ENCODE measurements at regions not wholly inside any gene's neighbourhood (a gene's known extent, or its start where the extent isn't known, plus 50 kb on each side); places are given as distances from the start of the nearest gene placed in this dataset.
"Not testable (repeated sequence)": the region's sequence is repeated elsewhere in the genome, so short reads cannot be mapped to it uniquely, and the experiment has no call there.

DNA sequence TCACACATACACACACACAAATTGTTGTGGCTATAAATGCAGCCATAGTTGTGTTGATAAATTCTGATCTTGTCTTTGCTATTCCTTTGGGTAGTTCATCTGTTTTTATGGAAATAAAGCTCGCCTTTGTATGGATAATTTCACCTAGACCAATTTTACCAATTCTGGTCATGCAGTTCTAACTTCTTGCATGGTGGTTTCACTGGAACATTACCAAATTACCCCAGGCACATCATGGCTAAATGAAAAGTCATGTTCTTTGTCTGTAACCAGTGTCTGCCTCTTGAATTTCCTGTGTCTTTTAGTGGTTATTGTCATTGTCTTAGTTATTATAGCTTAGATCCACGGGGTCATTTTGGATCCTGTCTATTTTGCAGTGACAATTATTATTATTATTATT lies 50.3 kb upstream of the TMC1 start:
- no peak overlapping the region for H3K4me3 Mint-ChIP-seq

DNA sequence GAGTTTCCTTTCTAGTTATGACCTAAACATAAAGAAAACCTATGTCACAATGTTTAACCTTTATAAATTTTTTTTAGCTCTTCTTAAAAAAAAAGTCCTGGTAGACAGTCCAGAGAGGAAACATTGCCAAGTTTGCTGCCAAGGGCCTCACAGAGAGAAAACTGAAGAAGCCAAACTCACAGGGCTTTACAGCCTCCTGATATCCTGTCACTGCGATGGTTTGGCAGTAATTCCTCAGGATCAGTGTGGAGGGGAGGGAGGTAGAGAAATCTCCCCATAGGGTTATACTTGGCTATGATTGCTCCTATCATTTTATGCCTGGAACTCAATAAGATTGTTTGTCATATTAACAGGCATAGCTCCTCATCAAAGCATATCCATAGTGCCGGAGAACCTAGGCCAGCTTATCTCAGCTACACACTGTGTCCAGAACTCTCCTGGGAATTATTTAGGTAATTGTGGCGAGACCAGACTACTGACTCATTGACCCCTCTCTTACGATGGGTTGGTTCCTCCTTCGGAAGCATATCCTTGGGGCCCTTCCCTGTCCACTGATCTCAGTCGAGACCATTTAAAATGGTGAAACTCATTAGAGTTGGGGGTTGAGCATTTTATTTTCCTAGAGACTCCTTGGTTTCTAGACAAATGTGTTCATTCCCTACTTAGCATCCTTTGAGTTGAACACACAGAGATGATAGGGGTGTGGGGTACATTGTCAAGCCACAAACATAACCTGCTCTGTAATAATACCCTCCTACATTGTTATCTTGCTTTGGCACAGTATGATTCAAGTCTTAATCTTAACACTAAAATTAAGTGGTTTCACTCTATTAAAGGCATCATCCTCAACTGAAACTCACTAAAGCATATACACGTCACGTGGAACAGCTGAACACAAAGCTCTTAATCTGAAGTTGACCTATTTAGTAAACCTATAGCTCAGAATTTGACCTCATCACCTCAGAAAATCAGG lies 53.4 kb upstream of the TMC1 start:
- intact Hi-C loops (cut with micrococcal nuclease) = no loop called here

More for the DNA sequence above, 50.3 kb upstream of the TMC1 start:
- no peaks in the 10 kb centered on the region for H3K27me3 Mint-ChIP-seq
- H3K9me3 Mint-ChIP-seq = no peaks in the 10 kb centered on the region
- H3K4me1 Mint-ChIP-seq (ENCODE audit: low read depth) = peaks cover 26% of the 10 kb centered on the region
- no peaks in the 10 kb centered on the region for H3K36me3 Mint-ChIP-seq (ENCODE audit: low read depth)
- no peak overlapping the region for H3K27ac Mint-ChIP-seq
- intact Hi-C loops (cut with micrococcal nuclease) = no loop called here

DNA sequence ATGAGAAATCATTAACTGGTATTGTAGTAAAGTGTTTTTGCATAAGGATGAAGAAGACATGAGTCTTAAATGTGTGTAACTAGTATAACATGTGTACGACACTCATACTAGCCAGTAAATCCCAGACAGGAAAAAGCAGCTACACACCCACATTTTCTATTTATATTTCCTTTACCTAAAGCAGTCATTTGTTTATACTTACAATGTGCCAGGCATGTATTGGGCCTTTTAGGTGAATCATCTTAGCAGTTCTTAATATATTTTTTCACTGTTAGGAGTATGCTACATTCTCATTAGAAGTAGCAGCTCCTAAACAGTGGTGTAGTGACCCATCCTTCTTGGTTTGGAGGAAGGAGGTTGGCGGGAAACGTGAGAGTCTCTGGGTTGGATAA lies 55.8 kb upstream of the TMC1 start:
- Mint-ChIP-seq H3K4me1 (ENCODE audit: low read depth) (peaks cover 16% of the 10 kb centered on the region), H3K27ac (peak overlapping the region; percentile 57), H3K9me3 (no peaks in the 10 kb centered on the region), H3K36me3 (ENCODE audit: low read depth) (no peaks in the 10 kb centered on the region), H3K4me3 (no peak overlapping the region), H3K27me3 (no peaks in the 10 kb centered on the region)
- intact Hi-C loops (cut with micrococcal nuclease) = no loop called here

More for the DNA sequence above, 53.4 kb upstream of the TMC1 start:
- H3K9me3 Mint-ChIP-seq = no peaks in the 10 kb centered on the region
- H3K4me3 Mint-ChIP-seq = no peak overlapping the region
- H3K36me3 Mint-ChIP-seq (ENCODE audit: low read depth) = no peaks in the 10 kb centered on the region
- peaks cover 26% of the 10 kb centered on the region for H3K4me1 Mint-ChIP-seq (ENCODE audit: low read depth)
- H3K27ac Mint-ChIP-seq = no peak overlapping the region
- H3K27me3 Mint-ChIP-seq = no peaks in the 10 kb centered on the region

DNA sequence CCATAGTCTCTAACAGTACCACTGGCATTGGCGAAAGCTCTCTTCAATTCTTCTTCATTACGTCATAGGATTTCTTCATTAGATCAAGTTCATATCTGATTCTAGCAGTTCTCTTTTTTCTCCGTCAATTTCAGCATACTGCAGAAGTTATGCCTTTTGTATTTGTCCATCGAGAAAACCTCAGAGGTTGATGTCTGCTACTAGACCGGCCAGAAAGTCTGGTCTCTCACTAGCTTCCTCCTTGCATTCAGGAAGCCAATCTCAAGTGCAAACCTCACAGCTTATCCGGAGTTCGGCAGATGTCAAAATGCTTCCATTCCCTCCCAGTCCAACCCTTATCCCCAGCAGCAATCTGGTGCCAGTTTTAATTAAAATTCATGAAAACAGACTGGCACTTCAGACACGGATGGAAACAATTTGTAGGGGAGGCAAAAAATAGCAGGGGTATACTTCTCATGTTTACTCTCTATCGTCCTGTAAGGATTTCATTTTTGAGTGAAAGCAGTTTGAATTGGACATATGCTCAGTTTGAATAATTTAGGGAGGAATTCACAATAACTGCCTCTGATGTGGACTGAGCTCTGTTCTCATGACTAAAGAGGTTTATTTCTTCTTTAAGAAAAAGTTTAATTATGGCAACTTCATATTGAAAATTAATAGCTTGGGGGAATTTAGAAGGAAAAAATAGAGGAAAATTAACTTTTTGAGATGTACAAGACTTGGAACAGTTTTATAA lies 56.4 kb upstream of the TMC1 start:
- peak overlapping the region; percentile 59 for H3K4me3 Mint-ChIP-seq
- H3K27ac Mint-ChIP-seq = peak overlapping the region; percentile 57
- H3K36me3 Mint-ChIP-seq (ENCODE audit: low read depth) = no peaks in the 10 kb centered on the region

DNA sequence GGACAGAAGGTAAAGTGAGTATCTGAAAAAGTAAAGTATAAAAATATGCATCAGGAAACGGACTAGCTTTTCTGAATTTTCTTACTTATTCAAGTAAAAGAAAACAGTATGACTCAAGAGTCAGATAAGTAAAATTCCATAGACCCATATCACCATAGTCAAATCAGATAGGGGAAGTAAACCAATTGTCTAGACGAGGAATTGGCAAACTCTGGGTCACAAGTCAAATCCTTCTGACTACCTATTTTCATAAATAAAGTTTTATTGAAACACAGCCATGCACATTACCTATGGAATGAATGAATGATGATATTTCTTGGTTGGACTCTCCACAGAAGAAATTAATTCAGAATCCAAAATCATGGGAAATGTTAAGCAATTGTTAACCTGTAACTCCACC lies 59.1 kb upstream of the TMC1 start:
- Mint-ChIP-seq H3K36me3 (ENCODE audit: low read depth) (no peaks in the 10 kb centered on the region), H3K4me1 (ENCODE audit: low read depth) (peaks cover 16% of the 10 kb centered on the region), H3K27me3 (no peaks in the 10 kb centered on the region), H3K4me3 (no peak overlapping the region), H3K27ac (no peak overlapping the region), H3K9me3 (no peaks in the 10 kb centered on the region)
- intact Hi-C loops (cut with micrococcal nuclease) = no loop called here

More for the DNA sequence above, 56.4 kb upstream of the TMC1 start:
- Mint-ChIP-seq H3K4me1 (ENCODE audit: low read depth) (peaks cover 16% of the 10 kb centered on the region), H3K27me3 (no peaks in the 10 kb centered on the region), H3K9me3 (no peaks in the 10 kb centered on the region)
- intact Hi-C loops (cut with micrococcal nuclease) = no loop called here

DNA sequence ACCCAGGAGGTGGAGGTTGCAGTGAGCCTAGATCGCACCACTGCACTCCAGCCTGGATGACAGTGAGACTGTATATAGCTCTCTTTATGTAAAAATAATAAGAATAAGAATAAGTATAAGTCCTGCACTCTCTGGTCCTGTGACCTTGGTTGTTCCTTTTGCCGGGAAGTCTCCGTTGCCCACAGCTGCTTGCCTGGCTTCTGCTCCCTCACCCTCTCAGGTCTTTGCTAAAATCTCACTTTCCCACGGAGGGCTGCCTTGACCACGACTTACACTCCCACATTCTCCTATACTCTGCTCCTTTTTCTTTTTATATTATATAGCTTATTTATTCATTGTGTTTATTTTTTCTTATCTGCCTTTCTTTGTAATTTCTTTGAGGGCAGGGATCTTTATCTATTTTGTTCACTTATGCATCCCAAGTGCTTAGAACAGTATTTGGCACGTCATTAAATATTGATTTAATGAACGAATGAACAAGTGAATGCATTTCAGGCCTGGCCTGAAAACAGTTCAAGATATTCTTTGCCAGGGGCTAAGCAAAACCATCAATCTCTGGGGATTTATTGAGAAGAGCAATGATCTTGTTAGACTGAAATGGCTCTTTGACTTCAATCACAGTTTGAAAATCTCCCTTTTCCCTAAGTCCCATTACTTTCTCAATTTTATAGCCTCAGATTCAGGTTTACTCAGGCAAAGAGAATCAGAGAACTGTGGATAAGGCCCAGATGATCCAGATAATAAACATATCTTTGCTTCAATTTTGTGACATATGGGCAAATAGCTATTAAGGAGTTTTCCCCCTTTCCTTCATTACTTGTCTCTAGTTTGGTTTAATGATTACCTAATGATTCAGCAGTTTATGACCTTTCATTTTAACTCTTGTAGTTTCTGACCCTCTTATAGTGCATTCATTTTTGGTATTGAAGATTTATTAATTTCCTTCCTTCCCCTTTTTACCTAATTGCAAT lies 60.8 kb upstream of the TMC1 start:
- Mint-ChIP-seq H3K4me3 (no peak overlapping the region), H3K36me3 (ENCODE audit: low read depth) (no peaks in the 10 kb centered on the region), H3K9me3 (no peaks in the 10 kb centered on the region), H3K27ac (no peak overlapping the region), H3K27me3 (no peaks in the 10 kb centered on the region), H3K4me1 (ENCODE audit: low read depth) (peaks cover 16% of the 10 kb centered on the region)
- intact Hi-C loops (cut with micrococcal nuclease) = no loop called here

DNA sequence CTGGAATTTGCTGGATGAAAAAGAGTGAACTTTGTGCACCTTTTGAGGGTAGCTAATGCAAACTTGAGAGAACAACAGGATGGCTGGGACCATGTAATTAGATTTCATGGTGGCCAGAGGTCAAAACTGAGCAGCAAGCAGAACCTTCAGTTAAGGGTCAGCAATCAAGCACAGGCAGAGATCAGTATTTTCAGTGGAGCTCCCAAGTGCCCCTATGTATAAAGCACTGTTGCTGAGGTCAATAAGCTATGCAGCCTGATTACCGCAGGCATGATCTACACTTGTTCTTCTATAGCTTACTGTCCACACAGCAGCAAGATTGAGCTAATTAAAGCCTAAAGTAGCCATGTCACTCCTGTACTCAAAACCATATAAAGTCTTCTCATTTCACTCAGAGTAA lies 62.1 kb upstream of the TMC1 start:
- Mint-ChIP-seq H3K9me3 (no peaks in the 10 kb centered on the region), H3K4me3 (no peak overlapping the region), H3K36me3 (ENCODE audit: low read depth) (no peaks in the 10 kb centered on the region), H3K27ac (no peak overlapping the region), H3K27me3 (no peaks in the 10 kb centered on the region), H3K4me1 (ENCODE audit: low read depth) (peaks cover 3% of the 10 kb centered on the region)
- intact Hi-C loops (cut with micrococcal nuclease) = no loop called here

DNA sequence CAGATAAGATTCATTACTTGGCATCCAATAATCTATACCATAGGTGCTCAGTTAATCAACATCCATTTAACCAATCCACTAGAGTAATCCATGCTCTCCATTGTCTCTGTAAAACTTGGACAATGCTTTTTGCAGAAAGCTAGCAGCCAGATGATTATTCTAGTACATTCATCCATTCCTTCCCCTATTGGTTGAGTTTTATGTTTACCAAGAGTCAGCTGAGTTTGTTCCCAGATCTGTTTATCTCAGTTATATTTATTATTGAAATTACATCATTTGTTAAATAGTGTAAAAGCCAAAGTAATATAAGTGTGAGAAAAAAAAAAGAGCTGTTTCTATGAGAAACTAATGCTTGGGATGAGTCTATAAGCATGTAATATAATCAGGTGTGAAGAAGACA lies 63.3 kb upstream of the TMC1 start:
- Mint-ChIP-seq H3K27ac (no peak overlapping the region), H3K27me3 (no peaks in the 10 kb centered on the region), H3K4me3 (no peak overlapping the region), H3K4me1 (ENCODE audit: low read depth) (no peaks in the 10 kb centered on the region), H3K9me3 (no peaks in the 10 kb centered on the region), H3K36me3 (ENCODE audit: low read depth) (no peaks in the 10 kb centered on the region)
- intact Hi-C loops (cut with micrococcal nuclease) = no loop called here

DNA sequence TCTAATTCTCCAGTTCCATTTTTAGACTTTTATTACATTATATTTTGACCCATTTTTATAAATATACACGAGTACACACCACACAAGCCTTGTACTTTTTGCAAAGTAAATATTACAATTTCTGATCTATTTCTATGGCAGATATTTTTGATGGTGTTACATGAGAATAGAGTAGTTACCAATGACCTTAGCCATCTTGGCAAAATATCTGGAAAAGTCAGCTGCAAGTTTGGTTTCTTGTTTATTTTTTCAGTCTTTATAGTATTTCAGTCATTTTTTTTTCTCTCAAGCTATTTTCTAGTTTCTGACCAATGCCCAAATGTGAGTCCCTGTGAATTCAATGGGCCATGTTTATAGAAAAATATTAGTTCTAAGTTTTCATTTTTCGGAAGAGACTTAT lies 64.0 kb upstream of the TMC1 start:
- Mint-ChIP-seq H3K27ac (no peak overlapping the region), H3K27me3 (no peaks in the 10 kb centered on the region), H3K9me3 (no peaks in the 10 kb centered on the region), H3K4me3 (no peak overlapping the region), H3K4me1 (ENCODE audit: low read depth) (no peaks in the 10 kb centered on the region), H3K36me3 (ENCODE audit: low read depth) (no peaks in the 10 kb centered on the region)
- intact Hi-C loops (cut with micrococcal nuclease) = no loop called here

DNA sequence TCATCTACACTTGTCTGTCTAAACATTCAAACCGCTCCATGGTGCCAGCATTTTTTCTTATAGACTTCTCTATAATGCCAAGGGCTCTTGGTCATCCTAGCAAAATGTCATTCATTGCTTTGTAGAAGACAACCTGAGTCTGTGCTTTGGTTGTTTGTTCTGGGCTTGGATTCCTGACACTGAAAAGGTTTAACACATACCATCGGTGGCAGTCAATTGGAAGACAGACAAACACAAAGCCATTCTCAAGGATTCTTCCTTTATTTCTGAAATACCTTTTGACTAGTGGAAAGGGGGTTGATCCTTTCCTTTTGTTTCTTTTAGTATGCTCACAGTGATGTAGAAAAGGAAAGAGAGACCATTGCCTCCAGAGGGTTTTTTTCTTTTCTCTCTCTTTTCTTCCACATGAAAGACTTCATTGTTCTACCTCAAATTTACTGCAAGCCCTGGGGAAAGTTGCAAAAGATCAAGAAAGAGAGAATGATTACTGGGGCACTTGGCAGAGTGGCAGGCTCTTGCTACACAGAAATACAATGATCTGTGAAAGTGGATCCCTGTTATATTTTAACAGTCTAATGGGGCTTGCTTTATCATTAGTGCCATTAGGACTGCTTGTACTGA lies 66.4 kb upstream of the TMC1 start:
- Mint-ChIP-seq H3K36me3 (ENCODE audit: low read depth) (no peaks in the 10 kb centered on the region), H3K27ac (no peak overlapping the region), H3K9me3 (no peaks in the 10 kb centered on the region), H3K27me3 (no peaks in the 10 kb centered on the region), H3K4me3 (no peak overlapping the region), H3K4me1 (ENCODE audit: low read depth) (no peaks in the 10 kb centered on the region)
- intact Hi-C loops (cut with micrococcal nuclease) = no loop called here

DNA sequence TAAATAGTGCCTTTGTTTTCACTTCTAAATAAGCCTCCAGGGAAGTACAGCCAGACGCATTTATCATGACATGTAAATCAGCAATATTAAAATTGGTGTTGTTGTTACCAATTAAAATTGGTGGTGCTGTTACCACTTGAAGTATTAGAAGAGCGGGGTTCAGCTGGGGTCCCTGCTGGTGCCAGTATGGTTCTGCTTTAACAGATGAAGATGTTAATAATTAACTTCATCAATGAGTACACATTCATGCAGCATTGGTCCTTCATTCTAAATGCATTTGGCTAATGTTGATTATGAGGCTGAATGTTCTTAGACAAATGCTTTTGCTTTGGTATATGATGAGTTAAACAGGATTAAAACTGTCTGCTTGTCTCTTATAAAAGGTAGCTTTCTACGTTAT lies 67.6 kb upstream of the TMC1 start:
- peaks cover 9% of the 10 kb centered on the region for H3K4me1 Mint-ChIP-seq (ENCODE audit: low read depth)
- no peak overlapping the region for H3K27ac Mint-ChIP-seq
- H3K27me3 Mint-ChIP-seq = no peaks in the 10 kb centered on the region
- H3K36me3 Mint-ChIP-seq (ENCODE audit: low read depth) = no peaks in the 10 kb centered on the region
- no peak overlapping the region for H3K4me3 Mint-ChIP-seq
- H3K9me3 Mint-ChIP-seq = no peaks in the 10 kb centered on the region
- intact Hi-C loops (cut with micrococcal nuclease) = no loop called here

DNA sequence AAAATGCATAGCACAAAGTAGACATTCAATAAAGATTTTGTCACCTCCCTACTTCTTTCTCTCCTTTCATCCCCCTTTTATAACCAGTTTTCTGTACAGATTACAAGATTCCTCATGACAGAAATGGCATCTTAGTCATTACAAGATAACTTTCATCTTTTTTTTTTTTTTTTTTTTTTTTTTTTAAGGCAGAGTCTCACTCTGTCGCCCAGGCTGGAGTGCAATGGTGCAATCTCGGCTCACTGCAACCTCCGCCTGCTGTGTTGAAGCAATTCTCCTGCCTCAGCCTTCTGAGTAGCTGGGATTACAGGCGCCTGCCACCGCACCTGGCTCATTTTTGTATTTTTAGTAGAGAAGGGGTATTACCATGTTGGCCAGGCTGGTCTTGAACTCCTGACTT lies 75.2 kb upstream of the TMC1 start:
- intact Hi-C loops (cut with micrococcal nuclease) = not testable (repeated sequence)

DNA sequence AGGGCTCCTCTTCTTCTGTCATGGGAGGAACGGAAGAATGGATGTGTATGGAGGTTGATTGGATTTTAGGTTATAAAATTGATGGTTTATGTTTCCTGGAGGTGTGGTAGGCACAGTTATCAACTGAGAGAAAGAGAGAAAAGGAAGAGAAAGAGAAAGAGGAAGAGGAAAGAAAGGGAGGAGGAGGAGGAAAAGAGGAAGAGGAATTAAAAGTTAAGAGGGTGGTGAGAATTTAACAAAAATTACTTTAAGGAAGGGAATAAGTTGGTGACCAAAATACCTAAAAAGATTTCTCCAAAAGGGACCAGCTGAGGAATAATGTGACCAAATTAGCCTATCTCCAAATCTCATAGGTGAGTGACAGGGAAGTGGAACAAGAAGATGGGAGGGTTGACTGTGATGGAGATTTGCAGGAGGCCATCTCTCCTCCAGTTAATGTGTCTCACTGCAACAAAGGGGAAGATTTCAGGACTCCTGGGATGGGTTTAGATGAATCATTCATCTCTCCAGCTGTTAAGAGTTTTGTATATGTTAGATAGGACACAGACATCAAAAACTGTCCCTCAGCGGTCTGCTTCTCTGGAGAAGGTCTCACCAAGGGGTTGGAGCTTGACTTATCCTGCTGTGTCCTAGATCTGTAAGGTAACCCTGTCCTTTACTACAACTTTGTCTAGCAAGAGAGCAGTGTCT lies 76.0 kb upstream of the TMC1 start:
- H3K36me3 Mint-ChIP-seq (ENCODE audit: low read depth) = no peaks in the 10 kb centered on the region
- intact Hi-C loops (cut with micrococcal nuclease) = loop anchor here (2.0 kb wide), 1 partner anchor 141 kb away; no protein-coding TSS in a partner anchor
- no peaks in the 10 kb centered on the region for H3K9me3 Mint-ChIP-seq
- H3K27me3 Mint-ChIP-seq = no peaks in the 10 kb centered on the region
- H3K27ac Mint-ChIP-seq = peak overlapping the region; percentile 61
- H3K4me3 Mint-ChIP-seq = no peak overlapping the region
- H3K4me1 Mint-ChIP-seq (ENCODE audit: low read depth) = peaks cover 66% of the 10 kb centered on the region

More for the DNA sequence above, 75.2 kb upstream of the TMC1 start:
- not testable (repeated sequence) for H3K36me3 Mint-ChIP-seq (ENCODE audit: low read depth); H3K9me3 Mint-ChIP-seq; H3K27me3 Mint-ChIP-seq; H3K4me3 Mint-ChIP-seq
- H3K4me1 Mint-ChIP-seq (ENCODE audit: low read depth) = peaks cover 58% of the 10 kb centered on the region
- peak overlapping the region; percentile 61 for H3K27ac Mint-ChIP-seq

All from dendritic cell treated with granulocyte-macrophage colony-stimulating factor and Interleukin-4, amounts not matched to agents 40 ng/mL and 50 ng/mL, for 4 days (primary cell).